ENCODE measurements at regions not wholly inside any gene's neighbourhood (a gene's known extent, or its start where the extent isn't known, plus 50 kb on each side); places are given as distances from the start of the nearest gene placed in this dataset.
"Not testable (repeated sequence)": the region's sequence is repeated elsewhere in the genome, so short reads cannot be mapped to it uniquely, and the experiment has no call there.

DNA sequence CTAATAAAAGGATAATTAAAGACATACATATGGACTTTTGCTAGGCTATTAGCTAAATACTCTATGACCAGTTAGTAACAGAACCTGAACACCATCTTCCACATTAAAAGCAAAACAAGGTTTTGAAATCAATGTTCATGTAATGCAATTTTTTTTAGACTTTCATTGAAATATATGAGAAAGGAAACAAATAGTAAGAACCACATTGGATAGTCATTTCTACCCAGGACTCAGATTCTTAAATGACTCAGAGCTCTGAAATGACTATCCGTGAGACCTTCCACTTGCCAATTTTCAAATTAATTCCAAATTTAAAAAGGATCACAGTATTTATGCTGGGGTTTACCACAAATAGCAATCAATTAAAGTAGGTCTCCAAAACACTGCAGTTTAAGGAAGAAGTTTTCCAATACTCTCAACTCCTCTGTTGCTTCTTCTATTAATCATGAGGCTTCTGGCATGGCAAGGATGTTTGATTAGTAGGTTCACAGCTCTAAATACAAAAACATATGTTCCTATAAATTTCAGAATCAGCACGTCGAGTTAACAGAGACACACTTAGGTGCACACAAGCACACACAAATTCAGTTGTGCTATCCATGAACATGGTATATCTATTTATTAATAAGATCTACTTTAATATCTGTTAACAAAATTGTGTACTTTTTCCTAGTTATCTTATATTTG lies 841.0 kb downstream of the RNF144A start:
- no peak for DNase-seq (ENCODE audit: low spot score)

DNA sequence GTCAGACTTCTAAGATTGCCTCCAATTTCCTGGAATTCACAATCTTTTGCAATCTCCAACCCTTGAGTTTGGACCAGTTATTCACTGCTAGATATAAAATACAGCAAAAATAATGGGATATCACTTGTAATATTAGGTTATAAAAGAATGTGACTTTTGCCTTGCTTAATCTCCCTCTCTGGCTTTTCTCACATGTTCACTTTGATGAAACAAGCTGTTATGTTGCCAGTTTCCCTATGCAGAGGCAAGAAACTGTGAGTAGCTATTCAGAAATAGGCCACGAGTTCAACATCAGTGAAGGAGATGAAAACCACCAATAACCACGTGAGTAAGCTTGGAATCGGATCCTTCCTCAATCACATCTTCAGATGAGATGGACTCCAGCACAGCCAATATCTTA lies 842.7 kb downstream of the RNF144A start:
- DNase-seq (ENCODE audit: low spot score) = no peak

DNA sequence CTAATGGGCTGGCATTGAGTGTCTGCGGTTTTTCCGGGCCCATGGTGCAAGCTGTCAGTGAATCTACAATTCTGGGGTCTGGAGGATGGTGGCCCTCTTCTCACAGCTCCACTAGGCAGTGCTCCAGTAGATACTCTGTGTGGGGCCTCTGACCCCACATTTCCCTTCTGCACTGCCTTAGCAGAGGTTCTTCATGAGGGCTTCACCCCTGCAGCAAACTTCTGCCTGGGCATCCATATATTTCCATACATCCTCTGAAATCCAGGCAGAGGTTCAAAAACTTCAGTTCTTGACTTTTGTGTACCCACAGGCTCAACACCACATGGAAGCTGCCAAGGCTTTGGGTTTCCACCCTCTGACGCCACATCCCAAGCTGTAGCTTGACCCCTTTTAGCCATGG lies 846.2 kb downstream of the RNF144A start:
- not testable (repeated sequence) for DNase-seq (ENCODE audit: low spot score)

GRCh38 chr2:7765236-7765635 lies 848.0 kb downstream of the RNF144A start:
- no peak for DNase-seq (ENCODE audit: low spot score)

GRCh38 chr2:7766088-7766722 lies 849.0 kb downstream of the RNF144A start:
- DNase-seq (ENCODE audit: low spot score) = no peak

DNA sequence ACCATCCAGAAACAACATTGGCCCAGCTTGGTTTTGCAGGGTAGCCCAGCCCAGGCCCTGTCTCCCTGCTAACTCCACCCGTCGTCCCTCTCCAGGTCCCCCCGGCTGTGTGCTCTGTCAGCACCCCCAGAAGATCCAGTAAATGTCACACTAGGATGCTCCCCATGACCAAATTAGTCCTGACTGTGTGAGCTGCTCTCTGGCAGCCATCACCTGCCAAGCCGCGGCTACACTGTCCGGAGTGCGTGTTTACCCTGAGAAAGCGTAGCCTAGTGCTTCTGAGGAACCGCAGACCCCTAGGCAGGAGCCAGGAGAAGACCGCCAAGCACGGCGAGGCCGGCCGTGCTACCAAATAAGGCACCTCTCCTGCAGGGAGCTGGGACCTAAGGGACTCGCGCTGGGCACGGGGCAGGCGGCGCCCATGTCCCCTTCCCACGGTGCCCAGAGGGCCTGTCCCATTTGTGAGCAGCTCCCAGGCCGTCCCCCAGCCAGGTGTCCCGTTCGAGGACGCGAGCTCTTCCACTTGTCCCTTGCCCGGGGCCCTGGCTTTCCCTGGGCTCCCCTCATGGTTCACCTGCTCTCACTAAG lies 849.9 kb downstream of the RNF144A start:
- DNase-seq (ENCODE audit: low spot score) = no peak

- DNase-seq (ENCODE audit: low spot score) = no peak
These were observed 850.7 kb downstream of the RNF144A start for GRCh38 chr2:7767902-7768301.

DNA sequence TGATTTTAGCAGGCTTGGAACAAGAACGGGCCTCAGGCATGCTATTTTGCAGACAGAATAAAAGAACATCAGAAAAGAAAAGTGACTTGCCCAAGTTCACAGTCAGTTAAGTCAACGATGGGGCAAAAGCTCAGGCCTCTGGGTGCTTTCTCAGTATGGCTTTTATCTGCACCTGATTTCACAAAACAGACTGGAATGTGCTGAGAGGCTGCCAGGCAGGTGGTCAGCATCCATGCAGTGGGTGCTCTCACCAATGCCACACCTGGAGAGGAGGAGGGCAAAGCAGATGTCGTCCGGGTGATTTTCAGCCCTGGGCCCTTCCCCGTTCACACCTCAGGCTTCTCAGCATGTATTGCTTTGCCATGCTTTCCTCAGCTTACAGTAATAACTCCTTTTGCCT lies 854.6 kb downstream of the RNF144A start:
- no peak for DNase-seq (ENCODE audit: low spot score)

DNA sequence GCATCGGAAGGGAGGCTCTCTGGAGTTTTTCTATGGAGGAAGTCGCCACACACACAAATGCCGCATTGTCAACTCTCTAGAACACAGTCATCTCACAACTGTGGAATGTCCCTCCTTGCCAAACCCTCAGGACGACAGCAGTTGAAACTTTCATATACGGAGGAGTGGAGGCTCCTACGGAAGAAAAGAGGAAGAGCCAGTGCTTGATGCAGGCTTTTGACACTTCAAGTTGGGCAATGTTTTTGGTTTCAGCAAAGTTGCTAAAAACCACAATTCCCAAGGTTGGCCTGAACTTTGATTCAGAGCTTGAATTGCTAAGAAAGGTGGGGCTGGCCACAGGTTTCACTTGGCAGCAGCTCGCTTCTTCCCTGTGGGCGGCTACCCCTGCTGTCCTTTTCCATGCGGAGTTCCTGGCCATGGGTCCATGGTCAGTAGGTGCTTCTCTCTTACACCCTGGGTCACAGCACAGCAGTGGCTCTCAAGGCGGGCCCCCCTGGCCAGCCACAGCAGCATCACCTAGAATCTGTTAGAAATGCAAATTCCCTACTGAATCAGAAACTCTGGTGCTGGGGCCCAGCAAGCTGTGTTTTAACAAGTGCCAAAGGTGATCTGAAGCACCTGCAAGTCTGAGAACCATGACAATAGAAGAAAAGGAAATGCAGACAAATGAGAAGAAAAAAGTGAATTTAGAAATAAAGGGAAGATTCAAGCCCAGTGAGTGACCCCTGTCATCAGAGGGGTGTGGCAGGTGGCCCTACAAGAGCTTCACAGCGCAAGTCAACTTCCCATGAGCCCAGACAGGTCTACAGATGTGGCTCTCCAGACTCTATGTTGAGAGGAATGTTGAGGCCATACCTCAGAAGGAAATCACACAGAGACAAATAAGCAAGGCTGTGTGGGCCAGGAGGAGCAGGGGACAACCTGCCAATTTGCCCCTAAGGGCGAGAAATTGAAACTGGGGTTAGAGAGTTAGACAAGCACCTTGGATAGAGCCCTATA lies 856.4 kb downstream of the RNF144A start:
- DNase-seq (ENCODE audit: low spot score) = no peak

DNA sequence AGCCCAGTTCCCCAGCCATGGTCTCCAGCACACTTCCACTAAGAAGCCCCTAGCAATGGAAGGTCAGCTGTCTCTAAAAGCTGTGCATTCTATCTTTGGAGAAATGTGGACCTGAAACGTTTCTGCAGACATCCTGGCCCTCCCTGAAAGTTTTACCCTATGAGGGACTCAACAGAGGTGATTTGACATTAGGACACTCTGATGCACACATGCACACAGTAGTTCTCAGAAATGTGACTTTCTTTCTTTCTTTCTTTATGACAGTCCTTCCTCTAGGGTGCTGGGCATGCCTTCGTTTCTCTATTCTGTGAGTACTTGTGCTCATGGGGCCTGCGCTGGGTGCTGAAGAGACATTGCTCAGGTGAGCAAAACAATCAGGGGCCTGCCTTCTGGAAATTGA lies 857.3 kb downstream of the RNF144A start:
- DNase-seq (ENCODE audit: low spot score) = no peak

DNA sequence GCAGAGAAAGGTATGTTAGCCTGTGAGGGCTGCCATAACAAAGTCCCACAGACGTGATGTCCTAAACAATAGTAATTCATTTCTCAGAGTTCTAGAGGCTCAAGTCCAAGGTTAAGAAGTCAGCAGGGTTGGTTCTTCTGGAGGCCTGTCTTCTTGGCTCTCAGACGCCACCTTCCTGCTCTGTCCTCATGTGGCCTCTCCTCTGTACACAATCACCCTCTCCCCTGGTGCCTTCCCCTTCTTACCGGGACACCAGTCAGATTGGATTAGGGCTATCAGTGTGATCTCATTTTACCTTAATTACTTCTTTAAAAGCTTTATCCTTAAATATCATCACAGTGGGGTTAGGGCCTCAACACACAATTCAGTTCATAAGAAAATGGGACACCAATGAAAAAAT lies 860.5 kb downstream of the RNF144A start:
- no peak for DNase-seq (ENCODE audit: low spot score)

GRCh38 chr2:7780321-7780720 lies 863.1 kb downstream of the RNF144A start:
- no peak for DNase-seq (ENCODE audit: low spot score)

DNA sequence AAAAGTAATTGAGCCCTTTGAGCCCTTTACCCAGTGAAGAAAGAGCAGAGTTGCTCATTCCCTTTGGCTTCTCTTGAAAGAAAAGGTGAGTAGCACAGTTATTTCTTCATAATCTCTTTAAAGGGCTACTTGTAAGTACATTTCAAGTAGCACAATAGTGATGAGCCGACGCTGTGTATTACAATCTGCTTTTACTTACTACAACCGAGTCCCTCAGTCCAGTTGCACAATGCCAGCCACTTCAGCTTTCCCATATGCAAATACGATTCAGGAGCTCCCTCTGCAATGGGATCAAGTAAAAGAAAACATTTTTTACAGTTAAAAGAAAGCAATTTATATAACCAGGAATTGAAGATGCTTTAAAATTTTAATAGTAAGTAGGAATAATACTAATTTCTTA lies 868.5 kb downstream of the RNF144A start:
- DNase-seq (ENCODE audit: low spot score) = no peak

DNA sequence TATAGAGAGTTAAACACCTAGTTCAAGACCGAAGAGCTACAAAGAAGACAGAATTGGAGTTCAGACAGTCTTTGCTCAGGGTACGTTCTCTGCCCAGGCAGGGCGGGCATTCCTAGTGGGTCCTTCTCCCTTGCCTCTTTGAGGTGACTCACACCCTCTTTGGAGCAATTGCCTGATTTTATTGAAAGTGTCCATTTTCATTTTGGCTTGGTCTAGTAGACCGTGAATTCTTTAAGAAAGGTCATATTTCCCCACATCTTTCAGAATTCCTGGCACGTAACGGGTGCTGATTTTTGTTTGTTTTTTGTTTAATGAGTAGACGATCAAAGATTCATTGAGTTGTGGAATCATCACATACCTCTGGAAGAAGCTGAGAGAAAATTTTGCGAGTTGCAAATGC lies 871.5 kb downstream of the RNF144A start:
- no peak for DNase-seq (ENCODE audit: low spot score)

DNA sequence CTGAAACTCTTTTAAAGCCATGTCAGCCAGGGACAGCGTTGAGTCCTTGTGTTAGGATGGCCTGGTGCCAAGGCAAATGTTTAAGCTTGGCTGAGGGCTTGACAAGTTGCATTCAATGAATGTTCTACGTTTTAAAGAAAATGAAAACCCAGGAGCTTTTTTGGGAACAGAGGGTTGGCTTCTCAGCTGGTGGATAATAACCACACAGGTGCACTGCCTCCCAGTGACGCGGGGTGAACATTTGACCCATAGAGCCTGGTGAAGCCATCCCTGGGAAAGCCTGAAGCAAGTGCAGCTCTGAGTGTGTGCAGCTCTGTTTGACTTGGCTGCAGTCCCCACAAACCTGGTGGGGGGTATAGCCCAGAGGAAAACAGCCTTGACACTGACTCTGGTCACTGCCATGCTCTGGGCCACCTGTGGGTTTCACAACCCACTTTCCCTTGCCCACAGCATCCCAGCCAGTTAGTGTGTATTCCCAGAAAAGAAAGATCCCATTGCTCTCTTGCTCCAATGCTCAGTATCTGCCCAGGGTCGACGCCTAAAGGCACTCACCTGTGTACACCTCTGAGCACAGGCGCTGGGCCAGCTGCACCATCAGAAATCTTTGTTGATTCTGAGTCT lies 874.9 kb downstream of the RNF144A start:
- no peak for DNase-seq (ENCODE audit: low spot score)

GRCh38 chr2:7795778-7796563 lies 878.8 kb downstream of the RNF144A start:
- DNase-seq (ENCODE audit: low spot score) = no peak

- DNase-seq (ENCODE audit: low spot score) = no peak
These were observed 881.8 kb upstream of the ID2 start for GRCh38 chr2:7800031-7800430.

DNA sequence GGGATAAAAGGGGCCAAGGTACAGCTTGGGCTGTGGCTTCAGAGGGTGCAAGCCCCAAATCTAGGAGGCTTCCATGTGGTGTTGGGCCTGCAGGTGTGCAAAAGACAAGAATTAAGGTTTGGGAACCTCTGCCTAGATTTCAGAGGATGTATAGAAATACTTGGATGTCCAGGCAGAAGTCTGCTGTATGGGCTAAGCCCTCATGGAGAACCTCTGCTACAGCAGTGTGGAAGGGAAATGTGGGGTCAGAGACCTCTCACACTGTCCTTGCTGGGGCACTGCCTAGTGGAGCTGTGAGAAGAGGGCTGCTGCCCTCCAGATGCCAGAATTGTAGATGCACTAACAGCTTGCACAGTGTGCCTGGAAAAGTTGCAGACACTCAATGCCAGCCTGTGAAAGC lies 880.6 kb upstream of the ID2 start:
- no peak for DNase-seq (ENCODE audit: low spot score)

GRCh38 chr2:7803515-7803914 lies 878.3 kb upstream of the ID2 start:
- DNase-seq (ENCODE audit: low spot score) = no peak

DNA sequence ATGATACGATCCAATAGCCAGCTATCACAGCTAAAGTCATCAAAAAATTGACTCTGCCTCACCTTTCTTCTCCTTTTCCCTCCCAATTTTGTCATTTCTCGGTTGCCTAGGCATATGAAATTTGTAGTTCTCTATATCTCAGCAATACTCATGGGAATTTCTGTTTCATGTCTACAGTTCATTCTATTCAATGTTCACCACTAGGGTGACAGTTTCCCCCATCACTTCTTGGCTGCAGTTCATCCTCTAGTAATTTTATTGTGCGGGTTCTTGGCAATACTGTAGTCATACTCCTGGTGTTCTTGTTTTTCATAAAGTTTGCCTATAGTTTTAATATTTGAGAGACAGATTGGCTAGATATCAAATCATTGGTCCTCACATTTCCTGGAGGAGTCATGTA lies 872.2 kb upstream of the ID2 start:
- DNase-seq (ENCODE audit: low spot score) = no peak

- DNase-seq (ENCODE audit: low spot score) = no peak
These were observed 870.8 kb upstream of the ID2 start for GRCh38 chr2:7811073-7811472.

All from putamen (tissue), 1 donor.